ENCODE measurements at regions not wholly inside any gene's neighbourhood (a gene's known extent, or its start where the extent isn't known, plus 50 kb on each side); places are given as distances from the start of the nearest gene placed in this dataset.
"Not testable (repeated sequence)": the region's sequence is repeated elsewhere in the genome, so short reads cannot be mapped to it uniquely, and the experiment has no call there.

GRCh38 chr12:88365403-88365802 lies 214.9 kb downstream of the KITLG start:
- Mint-ChIP-seq H3K27ac (no peak overlapping the region), H3K4me3 (no peak overlapping the region), H3K9me3 (no peaks in the 10 kb centered on the region), H3K27me3 (ENCODE audit: low read depth) (no peaks in the 10 kb centered on the region), H3K36me3 (ENCODE audit: low read depth) (no peaks in the 10 kb centered on the region), H3K4me1 (ENCODE audit: low read depth) (no peaks in the 10 kb centered on the region)
- no peak for DNase-seq (ENCODE audit: low spot score)

- no peak overlapping the region for H3K27ac Mint-ChIP-seq
- no peaks in the 10 kb centered on the region for H3K36me3 Mint-ChIP-seq (ENCODE audit: low read depth)
- H3K4me1 Mint-ChIP-seq (ENCODE audit: low read depth), result no peaks in the 10 kb centered on the region
Observed at GRCh38 chr12:88366101-88366500, 214.2 kb downstream of the KITLG start.

GRCh38 chr12:88367231-88367630 lies 213.0 kb downstream of the KITLG start:
- H3K4me1 Mint-ChIP-seq (ENCODE audit: low read depth), result no peaks in the 10 kb centered on the region
- no peaks in the 10 kb centered on the region for H3K9me3 Mint-ChIP-seq
- DNase-seq (ENCODE audit: low spot score), result no peak
- no peak overlapping the region for H3K27ac Mint-ChIP-seq
- no peak overlapping the region for H3K4me3 Mint-ChIP-seq
- H3K27me3 Mint-ChIP-seq (ENCODE audit: low read depth), result no peaks in the 10 kb centered on the region
- H3K36me3 Mint-ChIP-seq (ENCODE audit: low read depth), result no peaks in the 10 kb centered on the region

More at GRCh38 chr12:88366101-88366500, 214.2 kb downstream of the KITLG start:
- Mint-ChIP-seq H3K4me3 (no peak overlapping the region), H3K27me3 (ENCODE audit: low read depth) (no peaks in the 10 kb centered on the region), H3K9me3 (no peaks in the 10 kb centered on the region)
- DNase-seq (ENCODE audit: low spot score), result no peak

GRCh38 chr12:88368077-88368476 lies 212.2 kb downstream of the KITLG start:
- not testable (repeated sequence) for H3K36me3 Mint-ChIP-seq (ENCODE audit: low read depth)

DNA sequence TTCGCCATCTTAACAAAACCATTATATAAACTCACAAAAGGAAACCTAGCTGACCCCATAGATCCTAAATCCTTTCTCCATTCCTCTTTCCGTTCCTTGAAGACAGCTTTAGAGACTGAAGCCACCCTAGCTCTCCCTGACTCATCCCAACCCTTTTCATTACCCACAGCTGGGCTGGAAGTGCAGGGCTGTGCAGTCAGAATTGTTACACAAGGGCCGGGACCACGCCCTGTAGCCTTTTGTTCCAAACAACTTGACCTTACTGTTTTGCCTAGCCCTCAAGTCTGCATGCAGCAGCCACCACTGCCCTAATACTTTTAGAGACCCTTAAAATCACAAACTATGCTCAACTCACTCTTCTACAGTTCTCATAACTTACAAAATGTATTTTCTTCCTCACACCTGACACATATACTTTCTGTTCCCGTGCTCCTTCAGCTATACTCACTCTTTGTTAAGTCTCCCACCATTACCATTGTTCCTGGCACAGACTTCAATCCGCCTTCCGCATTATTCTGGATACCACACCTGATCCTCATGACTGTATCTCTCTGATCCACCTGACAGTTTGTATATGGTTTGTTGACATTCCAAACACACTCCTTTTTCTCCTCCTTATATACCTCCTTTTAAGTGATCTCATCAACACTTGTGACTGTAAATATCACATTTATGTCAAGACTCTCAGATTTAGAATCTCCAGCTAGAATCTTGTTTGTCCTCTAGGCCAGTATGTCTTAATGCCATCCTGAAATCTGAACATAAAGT lies 208.7 kb downstream of the KITLG start:
- Mint-ChIP-seq H3K9me3 (no peaks in the 10 kb centered on the region), H3K4me1 (ENCODE audit: low read depth) (no peaks in the 10 kb centered on the region), H3K27ac (no peak overlapping the region), H3K36me3 (ENCODE audit: low read depth) (no peaks in the 10 kb centered on the region), H3K4me3 (no peak overlapping the region), H3K27me3 (ENCODE audit: low read depth) (no peaks in the 10 kb centered on the region)
- no peak for DNase-seq (ENCODE audit: low spot score)

More at GRCh38 chr12:88368077-88368476, 212.2 kb downstream of the KITLG start:
- H3K4me3 Mint-ChIP-seq; H3K9me3 Mint-ChIP-seq; H3K27me3 Mint-ChIP-seq (ENCODE audit: low read depth); H3K4me1 Mint-ChIP-seq (ENCODE audit: low read depth); H3K27ac Mint-ChIP-seq; DNase-seq (ENCODE audit: low spot score): not testable (repeated sequence)

- no peak for DNase-seq (ENCODE audit: low spot score)
- H3K27me3 Mint-ChIP-seq (ENCODE audit: low read depth), result peaks cover 3% of the 10 kb centered on the region
- no peaks in the 10 kb centered on the region for H3K36me3 Mint-ChIP-seq (ENCODE audit: low read depth)
- H3K9me3 Mint-ChIP-seq, result no peaks in the 10 kb centered on the region
- H3K4me1 Mint-ChIP-seq (ENCODE audit: low read depth), result no peaks in the 10 kb centered on the region
- no peak overlapping the region for H3K27ac Mint-ChIP-seq
- no peak overlapping the region for H3K4me3 Mint-ChIP-seq
Observed at GRCh38 chr12:88375306-88376305, 204.7 kb downstream of the KITLG start.

DNA sequence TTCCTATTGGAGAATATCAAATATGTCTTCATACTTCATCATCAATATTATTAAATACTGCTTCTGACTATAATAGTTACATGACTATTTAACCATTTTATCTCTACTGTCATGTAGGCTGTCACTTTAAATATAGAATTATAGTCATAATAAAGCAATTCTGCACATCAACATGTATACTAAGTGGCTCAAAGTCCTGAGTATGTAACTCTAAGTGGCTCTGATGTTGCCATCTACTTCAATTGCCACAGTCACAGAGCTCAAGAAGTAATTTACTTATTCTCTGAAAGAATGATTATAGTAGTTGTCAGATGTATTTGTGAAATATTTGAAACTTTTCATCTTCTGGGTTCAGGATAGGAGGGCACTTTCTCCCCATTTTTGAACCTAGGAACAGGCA lies 202.3 kb downstream of the KITLG start:
- no peak overlapping the region for H3K4me3 Mint-ChIP-seq

GRCh38 chr12:88381466-88381865 lies 198.8 kb downstream of the KITLG start:
- no peak overlapping the region for H3K4me3 Mint-ChIP-seq
- peaks cover 3% of the 10 kb centered on the region for H3K4me1 Mint-ChIP-seq (ENCODE audit: low read depth)
- H3K9me3 Mint-ChIP-seq, result peaks cover 3% of the 10 kb centered on the region
- no peaks in the 10 kb centered on the region for H3K36me3 Mint-ChIP-seq (ENCODE audit: low read depth)
- no peak overlapping the region for H3K27ac Mint-ChIP-seq
- peaks cover 3% of the 10 kb centered on the region for H3K27me3 Mint-ChIP-seq (ENCODE audit: low read depth)
- no peak for DNase-seq (ENCODE audit: low spot score)

More for the DNA sequence above, 202.3 kb downstream of the KITLG start:
- peaks cover 3% of the 10 kb centered on the region for H3K9me3 Mint-ChIP-seq
- no peak for DNase-seq (ENCODE audit: low spot score)
- H3K27ac Mint-ChIP-seq, result no peak overlapping the region
- no peaks in the 10 kb centered on the region for H3K4me1 Mint-ChIP-seq (ENCODE audit: low read depth)
- no peaks in the 10 kb centered on the region for H3K36me3 Mint-ChIP-seq (ENCODE audit: low read depth)
- H3K27me3 Mint-ChIP-seq (ENCODE audit: low read depth), result peaks cover 3% of the 10 kb centered on the region

- peaks cover 3% of the 10 kb centered on the region for H3K9me3 Mint-ChIP-seq
- H3K27ac Mint-ChIP-seq, result no peak overlapping the region
- peaks cover 3% of the 10 kb centered on the region for H3K4me1 Mint-ChIP-seq (ENCODE audit: low read depth)
- no peak overlapping the region for H3K4me3 Mint-ChIP-seq
- no peaks in the 10 kb centered on the region for H3K36me3 Mint-ChIP-seq (ENCODE audit: low read depth)
- DNase-seq (ENCODE audit: low spot score), result no peak
- peaks cover 3% of the 10 kb centered on the region for H3K27me3 Mint-ChIP-seq (ENCODE audit: low read depth)
Observed at GRCh38 chr12:88383405-88383804, 196.9 kb downstream of the KITLG start.

DNA sequence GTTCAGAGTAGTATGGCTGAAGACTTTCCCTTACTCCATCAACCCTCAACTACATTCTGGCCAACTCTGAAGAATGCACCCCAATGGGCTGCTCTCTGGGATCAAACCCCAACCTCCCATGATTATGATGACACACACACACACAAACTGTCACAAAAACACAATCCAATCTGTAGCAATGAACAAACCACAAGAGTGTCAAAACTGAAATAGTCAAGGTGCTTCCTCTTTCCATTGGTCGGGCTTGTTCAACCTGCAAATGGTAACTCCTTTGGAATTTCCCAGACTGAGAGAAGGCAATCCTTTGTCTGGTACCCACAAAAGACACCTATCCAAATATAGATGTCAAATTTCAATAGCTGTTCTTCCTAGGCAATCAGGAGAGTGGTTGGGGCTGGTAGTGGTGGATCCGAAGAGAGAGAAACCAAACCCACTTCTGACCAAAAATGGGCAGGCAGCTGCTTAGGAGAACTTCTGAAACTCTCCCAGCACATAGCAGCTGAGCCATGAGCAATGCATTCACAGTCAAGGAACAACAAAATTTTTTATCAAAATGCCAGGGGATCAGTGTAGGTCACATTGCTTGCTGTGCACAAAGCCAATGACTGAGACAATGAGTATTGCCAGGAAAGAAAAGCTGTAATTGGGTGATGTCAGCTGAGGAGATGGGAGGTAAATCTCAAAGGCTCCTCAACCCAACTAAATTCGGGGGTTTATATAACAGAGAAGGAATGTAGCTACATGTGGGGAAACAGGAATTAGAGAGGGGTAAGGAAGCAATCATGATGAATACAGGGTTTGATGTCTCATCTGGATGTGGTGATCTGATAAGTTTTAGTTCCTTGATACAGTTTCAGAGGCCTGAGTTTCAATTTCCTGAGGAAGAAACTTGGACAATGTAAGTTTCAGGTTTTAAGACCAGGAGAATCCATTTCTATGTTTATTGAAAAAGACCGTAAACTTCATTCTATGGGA lies 191.4 kb downstream of the KITLG start:
- Mint-ChIP-seq H3K9me3 (no peaks in the 10 kb centered on the region), H3K4me1 (ENCODE audit: low read depth) (peaks cover 3% of the 10 kb centered on the region), H3K4me3 (no peak overlapping the region), H3K36me3 (ENCODE audit: low read depth) (no peaks in the 10 kb centered on the region), H3K27me3 (ENCODE audit: low read depth) (no peaks in the 10 kb centered on the region), H3K27ac (no peak overlapping the region)
- no peak for DNase-seq (ENCODE audit: low spot score)

GRCh38 chr12:88390811-88391210 lies 189.5 kb downstream of the KITLG start:
- Mint-ChIP-seq H3K27ac (no peak overlapping the region), H3K9me3 (no peaks in the 10 kb centered on the region), H3K36me3 (ENCODE audit: low read depth) (no peaks in the 10 kb centered on the region), H3K27me3 (ENCODE audit: low read depth) (no peaks in the 10 kb centered on the region), H3K4me3 (no peak overlapping the region), H3K4me1 (ENCODE audit: low read depth) (peaks cover 3% of the 10 kb centered on the region)
- no peak for DNase-seq (ENCODE audit: low spot score)

DNA sequence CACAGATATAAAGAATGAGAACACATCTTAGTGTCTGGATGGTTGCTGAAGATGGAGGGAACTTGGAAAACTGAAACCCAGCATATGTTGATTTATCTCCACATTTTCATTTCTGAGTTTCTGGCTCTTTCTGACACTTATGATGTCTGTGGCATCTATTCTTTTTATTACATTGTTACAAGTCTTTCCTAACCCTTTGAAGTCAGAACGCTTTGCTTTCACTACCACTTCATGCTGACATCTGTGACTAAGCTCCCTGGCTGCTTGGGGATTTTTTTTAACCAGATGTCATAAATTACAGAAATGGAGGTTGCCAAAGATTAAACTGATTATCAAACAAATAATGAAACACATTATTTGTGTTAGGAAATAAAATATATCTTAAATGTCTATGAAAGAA lies 188.7 kb downstream of the KITLG start:
- no peaks in the 10 kb centered on the region for H3K36me3 Mint-ChIP-seq (ENCODE audit: low read depth)
- peak; percentile 33 for DNase-seq (ENCODE audit: low spot score)
- H3K27me3 Mint-ChIP-seq (ENCODE audit: low read depth), result peaks cover 5% of the 10 kb centered on the region
- no peak overlapping the region for H3K27ac Mint-ChIP-seq
- H3K9me3 Mint-ChIP-seq, result no peaks in the 10 kb centered on the region
- H3K4me3 Mint-ChIP-seq, result no peak overlapping the region
- peaks cover 3% of the 10 kb centered on the region for H3K4me1 Mint-ChIP-seq (ENCODE audit: low read depth)

DNA sequence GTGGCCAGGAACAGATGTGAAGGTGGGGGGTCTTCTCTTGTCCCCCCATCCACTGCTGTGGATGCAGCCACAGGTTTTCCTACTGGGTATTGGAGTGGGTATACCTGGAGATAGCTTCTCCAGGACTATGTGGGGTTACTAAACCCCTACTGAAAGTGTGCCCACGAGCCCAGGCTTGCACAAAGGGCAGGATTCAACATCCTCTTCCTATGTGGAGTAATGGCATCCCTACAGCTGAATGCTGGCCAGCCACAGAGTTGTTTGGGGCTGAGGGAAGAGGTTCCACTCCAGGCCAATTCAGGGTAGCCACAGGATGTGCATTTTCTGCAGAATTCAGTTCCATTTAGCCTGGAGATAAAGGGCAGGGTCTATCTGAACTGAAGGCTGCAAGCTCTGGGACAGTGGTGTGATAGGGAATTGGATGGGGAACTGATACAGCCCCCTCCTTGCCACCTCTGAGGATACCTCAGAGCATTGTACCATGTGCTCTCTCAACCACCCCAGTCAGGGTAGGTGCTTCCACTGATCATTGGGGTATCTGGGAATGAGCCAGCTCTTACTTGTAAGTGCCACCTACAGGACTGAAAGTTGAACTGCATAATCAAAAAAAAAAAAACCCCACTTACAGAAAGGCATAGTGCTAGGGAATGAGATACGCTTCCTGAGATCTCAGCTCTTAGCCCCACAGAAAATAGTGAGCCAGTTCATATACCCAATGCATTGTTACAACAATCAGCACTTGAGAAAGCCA lies 187.1 kb downstream of the KITLG start:
- peaks cover 11% of the 10 kb centered on the region for H3K27me3 Mint-ChIP-seq (ENCODE audit: low read depth)
- no peaks in the 10 kb centered on the region for H3K36me3 Mint-ChIP-seq (ENCODE audit: low read depth)
- peaks cover 3% of the 10 kb centered on the region for H3K4me1 Mint-ChIP-seq (ENCODE audit: low read depth)
- DNase-seq (ENCODE audit: low spot score), result no peak
- H3K9me3 Mint-ChIP-seq, result no peaks in the 10 kb centered on the region
- H3K27ac Mint-ChIP-seq, result no peak overlapping the region
- H3K4me3 Mint-ChIP-seq, result no peak overlapping the region
